ENCODE measurements at regions not wholly inside any gene's neighbourhood (a gene's known extent, or its start where the extent isn't known, plus 50 kb on each side); places are given as distances from the start of the nearest gene placed in this dataset.

DNA sequence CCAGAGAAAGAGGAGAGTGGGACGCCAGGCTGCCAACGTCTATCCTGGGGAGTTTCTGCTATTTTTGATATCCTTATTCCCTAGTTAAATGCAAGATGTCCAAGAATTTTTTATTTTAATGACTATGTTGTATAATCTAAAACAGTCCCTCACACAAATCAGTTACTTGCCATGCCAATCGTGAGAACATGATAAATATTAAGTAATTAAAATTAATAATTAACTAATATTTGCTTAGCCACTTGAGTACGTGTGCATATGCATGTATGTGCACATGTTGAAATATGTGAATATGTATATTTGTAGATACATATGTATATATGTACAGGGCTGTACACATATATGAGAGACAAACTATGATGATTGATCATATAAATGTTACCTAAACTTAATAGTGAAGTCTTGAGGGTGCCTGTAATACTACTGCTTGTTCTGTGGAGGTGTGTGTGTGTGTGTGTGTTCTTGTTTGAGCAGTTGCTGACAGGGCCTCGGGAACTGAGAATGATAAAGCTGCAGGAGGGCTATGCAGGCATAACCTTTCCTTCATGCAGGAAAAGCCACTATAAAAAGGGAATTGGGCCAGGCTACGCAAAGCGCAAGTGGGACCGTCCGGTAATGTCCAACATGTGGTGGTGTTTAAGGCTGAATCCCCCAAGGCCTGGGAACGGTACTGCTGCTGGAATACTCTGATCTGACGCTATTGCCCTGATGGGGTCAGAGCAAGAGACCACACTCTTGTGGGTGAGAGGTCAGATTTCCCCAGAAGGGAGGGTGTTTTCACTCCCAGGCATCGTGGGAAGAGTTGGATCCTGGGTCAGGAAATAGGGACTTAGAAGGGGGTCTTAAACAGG, 148.3 kb upstream of the TBX18 start:
- DNase-seq: no peak
- H2BK120ac ChIP-seq (ENCODE audit: low read depth, low read length): no peak overlapping the region
- H3K4ac ChIP-seq (ENCODE audit: low read depth, low read length): no peak overlapping the region
- no peak overlapping the region for H3K56ac ChIP-seq (ENCODE audit: low read length)
- no CpG with 5 or more reads among the region's 12 CpGs for WGBS (ENCODE audit: extremely low coverage, insufficient coverage, low lambda C conversion rate)
- H4K5ac ChIP-seq (ENCODE audit: low read length): no peak overlapping the region
- no peak overlapping the region for H2BK5ac ChIP-seq (ENCODE audit: low read length)
- H3K27me3 ChIP-seq (ENCODE audit: insufficient read depth, low read length, poor library complexity): no peaks in the 10 kb centered on the region
- H3K36me3 ChIP-seq (ENCODE audit: control insufficient read depth, insufficient read depth, low read length): no peaks in the 10 kb centered on the region
- H3K79me2 ChIP-seq (ENCODE audit: control insufficient read depth, insufficient read depth, low read length): no peaks in the 10 kb centered on the region
- no peak overlapping the region for H3K18ac ChIP-seq (ENCODE audit: low read length)
- no peak overlapping the region for H4K8ac ChIP-seq (ENCODE audit: low read depth, low read length)
- no peak overlapping the region for H3K27ac ChIP-seq (ENCODE audit: low read depth, low read length)
- no peak overlapping the region for H3K23ac ChIP-seq (ENCODE audit: low read length)
- H3K9ac ChIP-seq (ENCODE audit: low read length): no peak overlapping the region
- no peak overlapping the region for H3K4me3 ChIP-seq (ENCODE audit: low read length)
- no peaks in the 10 kb centered on the region for H3K79me1 ChIP-seq (ENCODE audit: low read length)
- H3K4me1 ChIP-seq (ENCODE audit: control insufficient read depth, low read depth, low read length): no peaks in the 10 kb centered on the region
- H3K4me2 ChIP-seq (ENCODE audit: low read length): no peak overlapping the region
- H2AK5ac ChIP-seq (ENCODE audit: low read length): no peak overlapping the region
- no peak overlapping the region for H2BK15ac ChIP-seq (replicated peaks; ENCODE audit: low read depth)

DNA sequence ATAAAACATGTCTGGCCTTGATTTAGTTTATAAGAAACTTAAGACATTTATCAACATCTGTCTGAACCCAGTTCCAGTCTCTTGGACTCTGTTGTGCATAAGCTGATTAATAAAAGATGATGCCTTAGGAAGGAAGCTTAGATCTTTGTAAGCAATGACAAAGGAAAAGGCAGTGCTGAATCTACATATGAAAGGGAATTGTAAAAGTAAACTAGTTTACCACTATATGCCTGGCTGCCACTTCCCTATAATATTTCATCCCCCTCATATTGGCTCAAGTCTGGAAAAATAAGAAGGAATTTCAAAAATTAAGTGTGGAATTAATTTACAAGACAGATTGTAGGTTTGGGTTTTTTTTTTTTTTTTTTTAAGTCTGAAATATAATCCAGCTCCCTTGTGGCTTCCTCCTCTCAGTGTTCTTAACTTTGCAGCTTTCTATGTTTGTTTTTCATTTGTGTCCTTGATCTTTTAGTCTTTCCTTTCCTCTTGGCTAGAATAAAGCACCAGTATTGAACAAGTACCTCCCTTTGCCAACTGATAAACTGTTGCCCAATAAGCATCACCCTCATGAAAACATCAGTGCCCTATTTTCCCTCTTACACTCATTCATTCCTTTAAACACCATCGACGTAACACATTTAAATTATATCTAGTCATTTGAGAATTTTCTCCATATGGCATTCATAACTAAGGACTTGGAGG, 146.7 kb upstream of the TBX18 start:
- Histone ChIP-seq H3K36me3 (ENCODE audit: control insufficient read depth, insufficient read depth, low read length) (no peaks in the 10 kb centered on the region), H3K18ac (ENCODE audit: low read length) (no peak overlapping the region)

DNA sequence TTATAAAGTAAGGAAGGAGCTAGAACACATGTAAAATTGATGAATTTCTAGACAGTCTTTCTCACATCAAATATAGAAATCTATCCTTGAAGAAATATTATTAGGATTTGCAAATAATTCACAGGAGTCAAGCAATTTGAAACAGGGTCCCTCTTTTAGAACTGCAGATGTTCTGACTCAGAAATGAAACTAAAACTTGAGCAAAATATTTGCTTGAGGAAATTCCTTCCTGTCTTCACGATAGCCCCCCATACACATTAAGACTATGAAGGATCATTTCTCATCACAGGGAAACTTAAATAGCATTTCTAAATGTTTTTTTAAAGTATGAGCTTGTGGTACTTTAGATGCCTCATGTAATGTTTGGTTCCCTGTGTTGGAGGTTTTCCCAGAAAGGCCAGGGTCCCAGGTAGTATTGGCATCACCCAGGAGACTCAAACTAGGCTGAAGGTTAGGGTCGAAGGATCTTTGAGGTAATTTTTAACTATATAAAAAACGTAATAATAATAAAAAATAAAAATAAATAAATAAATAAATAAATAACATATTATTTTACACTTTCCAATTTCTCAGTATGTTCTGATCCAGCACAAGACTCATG, 144.0 kb upstream of the TBX18 start:
- Histone ChIP-seq H3K56ac (ENCODE audit: low read length) (no peak overlapping the region), H3K4me2 (ENCODE audit: low read length) (no peak overlapping the region), H2BK15ac (replicated peaks; ENCODE audit: low read depth) (no peak overlapping the region), H2BK5ac (ENCODE audit: low read length) (no peak overlapping the region), H4K8ac (ENCODE audit: low read depth, low read length) (no peak overlapping the region), H3K36me3 (ENCODE audit: control insufficient read depth, insufficient read depth, low read length) (no peaks in the 10 kb centered on the region), H3K27ac (ENCODE audit: low read depth, low read length) (no peak overlapping the region), H3K4ac (ENCODE audit: low read depth, low read length) (no peak overlapping the region), H4K5ac (ENCODE audit: low read length) (no peak overlapping the region), H3K18ac (ENCODE audit: low read length) (no peak overlapping the region), H3K79me2 (ENCODE audit: control insufficient read depth, insufficient read depth, low read length) (no peaks in the 10 kb centered on the region), H3K4me3 (ENCODE audit: low read length) (no peak overlapping the region), H2AK5ac (ENCODE audit: low read length) (no peak overlapping the region), H3K27me3 (ENCODE audit: insufficient read depth, low read length, poor library complexity) (no peaks in the 10 kb centered on the region), H3K23ac (ENCODE audit: low read length) (no peak overlapping the region), H3K4me1 (ENCODE audit: control insufficient read depth, low read depth, low read length) (no peaks in the 10 kb centered on the region), H3K9ac (ENCODE audit: low read length) (no peak overlapping the region), H3K79me1 (ENCODE audit: low read length) (no peaks in the 10 kb centered on the region), H2BK120ac (ENCODE audit: low read depth, low read length) (no peak overlapping the region)
- no CpG with 5 or more reads among the region's 3 CpGs for WGBS (ENCODE audit: extremely low coverage, insufficient coverage, low lambda C conversion rate)
- no peak for DNase-seq

More for the DNA sequence above, 146.7 kb upstream of the TBX18 start:
- Histone ChIP-seq H3K4ac (ENCODE audit: low read depth, low read length) (no peak overlapping the region), H3K4me3 (ENCODE audit: low read length) (no peak overlapping the region), H3K27ac (ENCODE audit: low read depth, low read length) (no peak overlapping the region), H3K4me1 (ENCODE audit: control insufficient read depth, low read depth, low read length) (no peaks in the 10 kb centered on the region), H3K4me2 (ENCODE audit: low read length) (no peak overlapping the region), H4K8ac (ENCODE audit: low read depth, low read length) (no peak overlapping the region), H3K79me1 (ENCODE audit: low read length) (no peaks in the 10 kb centered on the region), H3K56ac (ENCODE audit: low read length) (no peak overlapping the region), H3K23ac (ENCODE audit: low read length) (no peak overlapping the region), H3K9ac (ENCODE audit: low read length) (no peak overlapping the region), H2BK15ac (replicated peaks; ENCODE audit: low read depth) (no peak overlapping the region), H3K27me3 (ENCODE audit: insufficient read depth, low read length, poor library complexity) (no peaks in the 10 kb centered on the region), H3K79me2 (ENCODE audit: control insufficient read depth, insufficient read depth, low read length) (no peaks in the 10 kb centered on the region), H2BK5ac (ENCODE audit: low read length) (no peak overlapping the region), H2AK5ac (ENCODE audit: low read length) (no peak overlapping the region), H2BK120ac (ENCODE audit: low read depth, low read length) (no peak overlapping the region), H4K5ac (ENCODE audit: low read length) (no peak overlapping the region)
- 100% methylated on average over 2 of the region's 2 CpGs for WGBS (ENCODE audit: extremely low coverage, insufficient coverage, low lambda C conversion rate)
- no peak for DNase-seq

DNA sequence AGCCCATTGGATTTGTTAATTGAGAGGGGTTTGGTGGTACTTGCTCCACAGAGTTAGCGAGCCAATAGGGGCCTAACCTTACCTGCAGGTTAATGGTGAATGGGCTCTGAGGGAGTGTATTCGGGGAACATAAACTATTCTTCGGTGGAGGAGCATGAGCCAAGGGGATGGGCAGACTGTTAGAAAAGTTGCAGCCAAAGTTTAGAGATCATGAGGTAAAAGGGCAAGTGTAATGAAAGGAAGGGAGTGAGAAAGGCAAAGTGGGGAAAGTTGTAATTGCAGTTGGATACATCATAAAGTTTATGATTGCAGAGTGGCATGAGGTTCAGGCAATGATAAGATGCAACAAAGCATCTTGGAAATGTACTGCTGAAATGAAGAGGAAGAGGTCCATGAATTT, 142.1 kb upstream of the TBX18 start:
- Histone ChIP-seq H3K79me2 (ENCODE audit: control insufficient read depth, insufficient read depth, low read length) (no peaks in the 10 kb centered on the region), H3K4me2 (ENCODE audit: low read length) (no peak overlapping the region), H3K4ac (ENCODE audit: low read depth, low read length) (no peak overlapping the region), H2BK5ac (ENCODE audit: low read length) (no peak overlapping the region), H3K56ac (ENCODE audit: low read length) (no peak overlapping the region), H2BK120ac (ENCODE audit: low read depth, low read length) (no peak overlapping the region), H3K9ac (ENCODE audit: low read length) (no peak overlapping the region), H3K23ac (ENCODE audit: low read length) (no peak overlapping the region), H4K5ac (ENCODE audit: low read length) (no peak overlapping the region), H3K79me1 (ENCODE audit: low read length) (no peaks in the 10 kb centered on the region), H2BK15ac (replicated peaks; ENCODE audit: low read depth) (no peak overlapping the region), H4K8ac (ENCODE audit: low read depth, low read length) (no peak overlapping the region), H3K36me3 (ENCODE audit: control insufficient read depth, insufficient read depth, low read length) (no peaks in the 10 kb centered on the region), H3K4me1 (ENCODE audit: control insufficient read depth, low read depth, low read length) (no peaks in the 10 kb centered on the region), H3K27ac (ENCODE audit: low read depth, low read length) (no peak overlapping the region), H3K27me3 (ENCODE audit: insufficient read depth, low read length, poor library complexity) (no peaks in the 10 kb centered on the region), H2AK5ac (ENCODE audit: low read length) (no peak overlapping the region), H3K18ac (ENCODE audit: low read length) (no peak overlapping the region), H3K4me3 (ENCODE audit: low read length) (no peak overlapping the region)
- no CpG with 5 or more reads among the region's 3 CpGs for WGBS (ENCODE audit: extremely low coverage, insufficient coverage, low lambda C conversion rate)
- DNase-seq: no peak

DNA sequence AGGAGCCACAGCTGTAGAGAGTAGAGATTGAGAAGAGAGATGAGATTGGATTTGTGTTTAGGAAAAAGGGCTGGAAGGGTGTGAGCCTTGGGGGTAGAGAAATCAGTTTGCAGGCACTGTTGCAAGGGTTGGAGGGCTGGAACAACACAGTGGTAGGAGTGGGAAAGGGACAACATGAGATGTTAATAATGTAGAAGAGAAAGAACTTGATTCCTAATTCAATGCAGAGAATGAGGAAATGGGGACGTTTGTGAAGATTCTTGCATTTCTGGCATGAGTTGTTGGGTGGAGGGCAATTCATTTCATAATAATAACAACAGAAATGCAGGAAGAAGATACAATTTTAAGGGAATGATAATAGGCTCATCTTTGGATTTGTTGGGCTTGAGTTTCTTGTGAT, 141.4 kb upstream of the TBX18 start:
- H4K5ac ChIP-seq (ENCODE audit: low read length): no peak overlapping the region
- H3K4me1 ChIP-seq (ENCODE audit: control insufficient read depth, low read depth, low read length): no peaks in the 10 kb centered on the region
- no peaks in the 10 kb centered on the region for H3K27me3 ChIP-seq (ENCODE audit: insufficient read depth, low read length, poor library complexity)
- no peak overlapping the region for H4K8ac ChIP-seq (ENCODE audit: low read depth, low read length)
- H2BK5ac ChIP-seq (ENCODE audit: low read length): no peak overlapping the region
- no peak overlapping the region for H3K23ac ChIP-seq (ENCODE audit: low read length)
- H3K4me3 ChIP-seq (ENCODE audit: low read length): no peak overlapping the region
- H2BK120ac ChIP-seq (ENCODE audit: low read depth, low read length): no peak overlapping the region
- no peak overlapping the region for H2BK15ac ChIP-seq (replicated peaks; ENCODE audit: low read depth)
- DNase-seq: no peak
- H3K9ac ChIP-seq (ENCODE audit: low read length): no peak overlapping the region
- WGBS (ENCODE audit: extremely low coverage, insufficient coverage, low lambda C conversion rate): no CpG with 5 or more reads among the region's 1 CpG
- H3K36me3 ChIP-seq (ENCODE audit: control insufficient read depth, insufficient read depth, low read length): no peaks in the 10 kb centered on the region
- H3K4ac ChIP-seq (ENCODE audit: low read depth, low read length): no peak overlapping the region
- no peaks in the 10 kb centered on the region for H3K79me1 ChIP-seq (ENCODE audit: low read length)
- H3K18ac ChIP-seq (ENCODE audit: low read length): no peak overlapping the region
- no peak overlapping the region for H3K27ac ChIP-seq (ENCODE audit: low read depth, low read length)
- no peak overlapping the region for H3K4me2 ChIP-seq (ENCODE audit: low read length)
- no peaks in the 10 kb centered on the region for H3K79me2 ChIP-seq (ENCODE audit: control insufficient read depth, insufficient read depth, low read length)
- no peak overlapping the region for H3K56ac ChIP-seq (ENCODE audit: low read length)
- H2AK5ac ChIP-seq (ENCODE audit: low read length): no peak overlapping the region
